SK-N-MC (cell line): ENCODE measurements at regions not wholly inside any gene's neighbourhood (a gene's known extent, or its start where the extent isn't known, plus 50 kb on each side); places are given as distances from the start of the nearest gene placed in this dataset.
A peak's percentile ranks its signal among the peaks of the same experiment; 100 is the strongest.

Source experiments
- DNase-seq: peaks from one replicate; pipeline ENCODE4 v3.0.0-alpha.2; 2011; ENCODE audit warnings: low read depth, low spot score
- H3K27ac ChIP-seq: fragments of 200-600 bp; sonication (generic); 2 replicates; pipeline ENCODE4 v1.5.1; 2016; ENCODE audit warnings: mixed run types
- H3K36me3 ChIP-seq: fragments of 200-600 bp; sonication (generic); 2 replicates; pipeline ENCODE4 v1.6.1; 2017; ENCODE audit warnings: antibody characterized with exemption, low read length, mixed read lengths; ENCODE audit not compliant: insufficient read depth
- H3K4me3 ChIP-seq: fragments of 200-600 bp; sonication (generic); 2 replicates; pipeline ENCODE4 v1.5.1; 2016
- H3K9ac ChIP-seq: fragments of 200-600 bp; sonication (generic); 2 replicates; pipeline ENCODE4 v1.8.0; 2017; ENCODE audit warnings: mixed run types, mixed read lengths; ENCODE audit not compliant: insufficient read length
- H3K9me3 ChIP-seq: fragments of 200-600 bp; sonication (generic); 2 replicates; pipeline ENCODE4 v1.6.1; 2017; ENCODE audit warnings: low read depth, mild to moderate bottlenecking, antibody characterized with exemption, low read length, moderate library complexity, mixed read lengths
- EZH2 ChIP-seq: fragments of 200-600 bp; sonication (generic); IDR thresholded peaks from one replicate; pipeline ENCODE4 v1.6.1; 2017; ENCODE audit warnings: antibody characterized with exemption
- FOXP2 ChIP-seq: optimal IDR thresholded peaks from 2 replicates; pipeline ENCODE3; 2011; ENCODE audit warnings: mild to moderate bottlenecking, moderate library complexity; ENCODE audit not compliant: insufficient read depth; ENCODE audit errors: extremely low read length, control extremely low read depth
- POLR2AphosphoS5 ChIP-seq: IDR thresholded peaks from 2 replicates; pipeline ENCODE4 v1.6.1; 2012; ENCODE audit warnings: mild to moderate bottlenecking, low read depth, low read length, borderline replicate concordance

DNA sequence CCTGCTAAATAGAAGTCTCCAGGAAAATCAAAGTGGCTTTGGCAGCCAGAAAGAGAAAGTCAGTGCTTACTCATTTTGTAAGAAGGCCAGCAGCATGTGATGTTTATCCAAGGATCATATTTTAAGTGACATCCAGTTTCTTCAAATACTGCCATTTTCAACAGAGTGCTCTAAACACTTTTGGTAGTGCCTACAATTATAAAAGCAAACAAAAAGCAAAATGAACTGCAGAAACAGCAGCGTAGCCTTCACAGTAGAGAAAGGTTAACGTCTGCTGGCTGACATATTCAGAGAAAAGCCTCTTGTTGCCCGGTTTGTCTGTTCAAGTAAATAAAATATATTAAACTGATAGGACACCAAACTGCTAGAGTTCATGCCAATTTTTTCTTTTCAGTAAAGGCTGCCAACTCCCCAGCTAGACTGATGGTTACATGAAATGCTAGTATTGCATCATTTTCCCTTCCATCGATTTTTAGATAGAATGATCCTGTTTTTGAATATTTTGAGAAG is 705.7 kb upstream of the SLC35B3 start:
- no peaks in the 10 kb centered on the region for H3K9me3 ChIP-seq
- H3K4me3 ChIP-seq, result 0 out of 2 replicates have a peak overlapping the region, but pooled peaks have one; percentile 10
- H3K9ac ChIP-seq, result peak overlapping the region; percentile 46
- no peak for DNase-seq
- TF ChIP-seq EZH2, result no peak
- no peak for TF ChIP-seq FOXP2
- TF ChIP-seq POLR2AphosphoS5, result no peak
- H3K36me3 ChIP-seq, result no peaks in the 10 kb centered on the region
- H3K27ac ChIP-seq, result no peak overlapping the region; the same call in 1 of the 2 replicates

DNA sequence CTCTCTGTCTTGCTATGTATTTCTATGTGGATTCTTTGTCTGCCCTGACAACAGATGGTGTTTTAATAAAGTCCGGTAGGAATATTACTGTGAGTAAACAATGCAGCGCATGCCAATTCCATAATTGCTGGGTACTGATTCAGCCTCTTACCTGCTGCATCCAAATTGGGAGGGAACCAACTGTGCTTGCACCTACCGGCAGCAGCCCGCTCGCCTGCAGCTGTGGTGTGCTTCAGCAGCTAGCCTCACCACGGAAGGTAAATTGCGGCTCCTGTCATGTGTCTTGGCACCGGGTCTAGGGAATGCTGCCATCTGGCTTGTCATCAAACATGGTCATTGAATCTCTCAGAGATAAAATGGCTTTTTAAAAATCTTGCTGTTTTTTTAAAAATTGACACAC is 704.8 kb upstream of the SLC35B3 start:
- DNase-seq, result no peak
- H3K27ac ChIP-seq, result no peak overlapping the region
- H3K9ac ChIP-seq, result no peak overlapping the region
- no peak overlapping the region for H3K4me3 ChIP-seq
- TF ChIP-seq FOXP2 (no peak), EZH2 (no peak), POLR2AphosphoS5 (no peak)
- no peaks in the 10 kb centered on the region for H3K36me3 ChIP-seq
- no peaks in the 10 kb centered on the region for H3K9me3 ChIP-seq

DNA sequence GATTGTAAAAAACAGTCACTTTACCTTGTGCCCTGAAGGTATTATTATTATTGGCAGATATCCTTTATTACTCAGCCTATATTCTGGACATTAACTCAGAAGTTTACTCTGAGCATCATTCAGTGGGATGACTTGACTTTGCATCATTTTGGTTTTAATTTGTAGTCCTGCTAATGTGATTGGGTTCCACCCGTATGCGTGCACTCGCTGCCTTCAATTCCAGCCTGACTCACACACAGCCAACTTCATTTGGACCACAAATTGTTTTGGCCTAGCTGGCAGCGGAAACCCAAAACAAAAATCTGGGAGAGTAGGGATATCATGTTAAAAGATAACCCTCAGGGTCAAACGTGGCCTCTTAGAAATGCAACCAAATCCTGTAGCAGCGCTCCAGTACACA is 704.4 kb upstream of the SLC35B3 start:
- no peak for DNase-seq
- Histone ChIP-seq H3K9ac (no peak overlapping the region), H3K27ac (no peak overlapping the region), H3K9me3 (no peaks in the 10 kb centered on the region), H3K36me3 (no peaks in the 10 kb centered on the region), H3K4me3 (no peak overlapping the region)
- no peak for TF ChIP-seq EZH2
- TF ChIP-seq POLR2AphosphoS5, result no peak
- TF ChIP-seq FOXP2, result no peak

DNA sequence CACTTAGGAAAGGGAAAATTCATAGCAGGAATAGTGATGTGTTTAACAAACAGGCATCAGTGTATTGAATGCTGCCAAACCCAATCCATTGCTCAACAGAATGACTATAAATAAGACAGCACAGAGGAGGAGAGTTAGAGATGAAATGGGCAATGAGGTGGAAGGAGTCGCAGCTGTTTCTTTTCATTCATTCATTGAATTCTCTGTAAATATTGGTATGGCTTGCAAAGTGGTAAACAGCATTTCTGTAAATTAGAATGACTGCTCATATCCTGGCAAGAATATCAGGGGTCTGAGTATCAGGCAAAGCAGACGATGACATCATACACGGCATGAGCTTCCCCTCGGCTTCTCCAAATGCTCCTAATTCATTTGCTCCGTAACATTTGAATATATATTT is 703.6 kb upstream of the SLC35B3 start:
- Histone ChIP-seq H3K27ac (no peak overlapping the region), H3K9me3 (no peaks in the 10 kb centered on the region), H3K36me3 (no peaks in the 10 kb centered on the region), H3K9ac (peak overlapping the region; percentile 13), H3K4me3 (no peak overlapping the region)
- TF ChIP-seq FOXP2 (no peak), POLR2AphosphoS5 (no peak), EZH2 (no peak)
- DNase-seq, result no peak

DNA sequence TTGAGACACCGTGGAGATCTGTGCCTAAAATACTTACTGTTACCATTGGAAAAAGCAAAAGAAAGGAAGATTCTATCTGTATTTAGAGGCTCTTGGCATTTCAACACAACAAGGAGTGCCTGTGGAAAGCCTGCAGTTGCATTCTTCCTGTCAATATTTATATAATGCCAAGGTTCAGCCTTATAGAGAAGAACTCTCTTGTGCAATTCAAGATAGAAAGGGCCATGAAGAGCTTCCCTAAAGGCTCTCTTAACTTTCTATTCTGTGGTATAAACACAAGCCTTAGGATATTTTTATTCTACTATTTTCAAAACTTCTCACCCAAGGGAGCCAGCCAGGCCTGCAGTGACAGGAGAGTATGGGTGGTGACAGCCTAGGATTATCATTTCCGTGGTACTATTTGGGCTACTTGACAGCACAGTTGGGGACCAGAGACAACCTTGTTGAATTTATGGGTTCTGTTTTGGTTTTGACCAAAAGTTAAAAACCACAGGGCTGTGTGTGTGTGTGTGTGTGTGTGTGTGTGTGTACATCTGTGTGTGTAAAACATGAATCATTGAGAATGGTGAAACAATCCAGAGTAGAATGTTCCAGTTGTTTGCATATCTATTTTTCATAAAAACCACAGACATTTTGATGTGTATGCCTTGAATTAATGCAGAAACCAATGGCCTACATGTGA is 700.9 kb upstream of the SLC35B3 start:
- H3K36me3 ChIP-seq, result no peaks in the 10 kb centered on the region
- DNase-seq, result no peak
- H3K4me3 ChIP-seq, result no peak overlapping the region
- no peaks in the 10 kb centered on the region for H3K9me3 ChIP-seq
- H3K9ac ChIP-seq, result no peak overlapping the region
- TF ChIP-seq FOXP2, result peak; percentile 61
- TF ChIP-seq EZH2, result no peak
- H3K27ac ChIP-seq, result peak overlapping the region; percentile 32; the same call in 1 of the 2 replicates

DNA sequence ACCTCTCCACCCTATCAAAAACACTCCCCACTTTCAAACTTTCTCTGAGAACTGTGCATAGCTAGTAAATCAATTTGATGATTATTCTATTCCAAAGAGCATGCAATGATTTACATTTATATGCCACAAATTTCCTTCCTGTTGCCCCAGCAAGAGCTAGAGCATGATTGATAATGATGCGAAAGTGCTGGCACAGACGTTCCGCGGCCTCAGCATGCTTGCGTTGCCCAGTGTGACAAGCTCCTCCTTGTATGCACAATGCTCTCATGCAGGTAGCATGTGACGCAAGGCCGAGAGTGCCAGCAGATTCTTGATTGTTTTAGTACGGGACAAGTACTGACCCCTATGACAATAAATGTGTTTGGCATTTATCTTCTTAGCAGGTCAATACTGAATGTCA is 696.3 kb upstream of the SLC35B3 start:
- H3K27ac ChIP-seq, result no peak overlapping the region
- TF ChIP-seq FOXP2 (peak; percentile 88), POLR2AphosphoS5 (peak; percentile 67; the same call in 1 of the 2 replicates), EZH2 (no peak)
- H3K36me3 ChIP-seq, result no peaks in the 10 kb centered on the region
- H3K9me3 ChIP-seq, result no peaks in the 10 kb centered on the region
- H3K9ac ChIP-seq, result no peak overlapping the region
- H3K4me3 ChIP-seq, result peak overlapping the region; percentile 64
- DNase-seq, result peak; percentile 77

DNA sequence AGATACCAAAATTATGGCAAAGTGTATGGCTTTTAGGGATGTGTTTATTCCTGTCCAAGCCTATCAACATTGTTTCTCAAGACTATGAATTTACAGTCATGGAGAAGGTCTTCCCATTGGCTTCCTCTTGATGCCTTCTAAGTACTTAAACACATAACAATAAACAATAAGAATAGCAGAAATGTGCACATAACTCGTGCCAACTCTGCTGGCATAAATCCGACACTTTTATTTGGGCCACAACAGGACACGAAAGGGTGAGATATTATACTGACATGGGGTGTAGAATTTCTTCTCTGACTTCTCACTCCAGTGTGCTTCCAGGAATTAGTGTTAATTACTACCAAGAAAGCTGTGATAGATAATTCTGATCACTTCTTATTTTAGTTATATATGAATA is 695.9 kb upstream of the SLC35B3 start:
- no peak overlapping the region for H3K9ac ChIP-seq
- TF ChIP-seq EZH2 (no peak), FOXP2 (no peak)
- no peak overlapping the region for H3K27ac ChIP-seq
- H3K36me3 ChIP-seq, result no peaks in the 10 kb centered on the region
- no peak for DNase-seq
- H3K4me3 ChIP-seq, result peak overlapping the region; percentile 64
- H3K9me3 ChIP-seq, result no peaks in the 10 kb centered on the region

DNA sequence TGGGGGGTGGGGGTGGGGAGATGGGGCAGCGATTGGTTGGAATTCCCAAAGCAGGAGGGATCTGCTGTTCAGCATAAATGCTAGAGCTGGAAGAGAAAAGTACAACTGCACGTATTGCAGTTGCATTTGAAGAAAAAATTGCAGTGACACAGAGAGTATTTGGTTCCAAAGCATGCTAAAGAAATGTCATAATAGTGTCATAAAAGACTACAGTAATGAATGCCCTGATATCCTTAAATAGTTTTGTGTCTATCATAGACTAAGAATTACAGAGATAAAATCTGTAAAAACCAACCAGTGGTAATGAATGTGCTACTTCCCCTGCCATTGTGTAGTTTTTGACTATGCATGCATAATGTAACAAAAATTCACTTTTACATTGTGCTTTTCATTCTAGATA is 693.6 kb upstream of the SLC35B3 start:
- Histone ChIP-seq H3K27ac (no peak overlapping the region), H3K9ac (no peak overlapping the region)

More for the DNA sequence above, 693.6 kb upstream of the SLC35B3 start:
- TF ChIP-seq EZH2 (no peak), FOXP2 (no peak), POLR2AphosphoS5 (no peak)
- DNase-seq, result no peak
- Histone ChIP-seq H3K36me3 (no peaks in the 10 kb centered on the region), H3K9me3 (no peaks in the 10 kb centered on the region), H3K4me3 (no peak overlapping the region)
